Heart left ventricle (tissue), 16 donors: ENCODE measurements at regions not wholly inside any gene's neighbourhood (a gene's known extent, or its start where the extent isn't known, plus 50 kb on each side); places are given as distances from the start of the nearest gene placed in this dataset.

Source experiments
- ATAC-seq, 4 donors: fragments of 200-7000 bp; cut with Tn5 transposase; one replicate each; pipeline ENCODE4 v1.9.1; 2020 to 2022; ENCODE audit warnings: moderate library complexity in 4 of 4, mild to moderate bottlenecking in 3 of 4, moderate number of reproducible peaks in 1 of 4
- DNase-seq, 5 donors: peaks; one replicate each; pipeline ENCODE4 v3.0.0-alpha.2; 2020
- H3K27ac ChIP-seq, 12 donors: fragments of 200-600 bp; sonication (generic) in 4 of 12; one replicate each; pipeline versions ENCODE4 v1.5.0 to v1.8.0; 2016 to 2022; ENCODE audit warnings: mild to moderate bottlenecking in 2 of 12
- H3K27me3 ChIP-seq, 9 donors: fragments of 200-600 bp; sonication (generic) in 2 of 9; one replicate each; pipeline versions ENCODE4 v1.5.1 to v1.8.0; 2016 to 2022; ENCODE audit warnings: mild to moderate bottlenecking in 3 of 9
- H3K36me3 ChIP-seq, 9 donors: fragments of 200-600 bp; sonication (generic) in 2 of 9; one replicate each; pipeline versions ENCODE4 v1.5.0 to v1.8.0; 2018 to 2022; ENCODE audit warnings: mild to moderate bottlenecking in 2 of 9
- H3K4me1 ChIP-seq, 12 donors: fragments of 200-600 bp; sonication (generic) in 4 of 12; one replicate each; pipeline versions ENCODE4 v1.5.0 to v1.8.0; 2016 to 2022; ENCODE audit warnings: mild to moderate bottlenecking in 3 of 12
- H3K4me3 ChIP-seq, 12 donors: fragments of 200-600 bp; sonication (generic) in 4 of 12; one replicate each; pipeline versions ENCODE4 v1.5.0 to v1.8.0; 2017 to 2022; ENCODE audit warnings: mild to moderate bottlenecking in 9 of 12, moderate library complexity in 4 of 12
- H3K9me3 ChIP-seq, 12 donors: fragments of 200-600 bp; sonication (generic) in 4 of 12; one replicate each; pipeline versions ENCODE4 v1.5.0 to v1.8.0; 2016 to 2022; ENCODE audit warnings: mild to moderate bottlenecking in 1 of 12
- POLR2A ChIP-seq, 2 donors: fragments of 450-650 bp; IDR thresholded peaks; one replicate each; pipeline ENCODE4 v1.6.1; 2017; ENCODE audit warnings: antibody characterized with exemption in 2 of 2, mild to moderate bottlenecking in 2 of 2, moderate library complexity in 2 of 2
- WGBS, 4 donors: extraction: QIAGEN DNeasy Blood & Tissue Kit in 2 of 4; methylation state at CpG; one replicate each; pipeline versions ENCODE4 v1.1.5 to v1.1.7; 2013 to 2018; 5-methylcytosine and 5-hydroxymethylcytosine counted together
- intact Hi-C, 10 donors: fragments of 100-400 bp; cut with DNase I; formaldehyde crosslinking; loops; one replicate each; pipeline versions ENCODE4 v1.11.1 to v1.14.2; 2022
- TF ChIP-seq, protein P1 (sequence below), 12 donors: fragments of 200-600 bp; sonication (generic) in 4 of 12; IDR thresholded peaks; one replicate each; pipeline versions ENCODE4 v1.5.0 to v1.8.0; 2018 to 2022; ENCODE audit warnings: antibody characterized with exemption in 12 of 12, mild to moderate bottlenecking in 5 of 12
- donor health status: ischemic (EF 13 %, LVEDD 7.1; RV severe dilation, severe dysfunction).
- donor health status: healthy with polysubstance abuse.
- donor health status: DM: no; HTN: yes; CAD: no.
- donor health status: DM: no; HTN: no; CAD: no.
- donor health status: ischemic (EF 25% LVEDD 6.9; RV normal size, moderate dysfunction).
- donor health status: ischemic (EF 25% LVEDD 5.7; RV mildly dilated, moderate dysfunction).
- donor health status: healthy.
- donor health status: DM: yes; HTN: yes; CAD: no.
- donor health status: ischemic (EF 35%, LVEDD 5.7; RV mildly dilated, moderate dysfunction).
- donor health status: nonischemic (EF 11% LVEDD 7.7; RV severe dilation, severe dysfunction).
- donor health status: DM: yes; HTN: yes; CAD: no.
- donor health status: PGD.
- donor health status: ischemic (EF 29% LVEDD 5.4; RV normal size, mild dysfunction).
- donor health status: nonischemic (EF 23%, LVEDD 6.1; RV moderate dilation, normal function).

DNA sequence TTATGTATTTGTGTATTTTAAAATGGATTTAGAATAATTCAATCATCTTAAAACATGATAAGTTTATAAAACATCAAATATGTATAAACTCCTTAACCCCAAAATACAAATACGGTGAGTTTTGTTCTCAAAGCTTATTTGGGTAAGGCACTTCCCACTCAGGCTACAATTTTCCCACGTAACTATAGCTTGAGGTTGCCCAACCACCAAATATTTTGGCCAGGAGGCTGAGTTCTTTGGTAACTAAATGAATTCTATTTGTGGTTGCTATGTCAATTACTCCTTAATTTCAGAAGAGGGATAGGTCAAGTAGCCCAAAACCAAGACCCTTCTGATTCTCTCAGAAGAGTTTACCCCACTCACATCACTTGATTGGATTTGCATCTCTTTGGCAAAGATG, 70.4 kb downstream of the MYL12B start:
- H3K27ac ChIP-seq: no peak overlapping the region
- H3K4me1 ChIP-seq: no peaks in the 10 kb centered on the region
- ATAC-seq: no peak
- intact Hi-C loops: no loop called here
- no peak overlapping the region for H3K4me3 ChIP-seq
- DNase-seq: no peak
- WGBS, 4 donors: 88 to 97% (median 91%) methylated on average over 2 of the region's 2 CpGs
- H3K27me3 ChIP-seq: no peaks in the 10 kb centered on the region
- H3K36me3 ChIP-seq: no peaks in the 10 kb centered on the region
- no peaks in the 10 kb centered on the region for H3K9me3 ChIP-seq
- TF ChIP-seq POLR2A (IDR thresholded peaks at IDR 0.05): no peak
- TF ChIP-seq, protein P1, sequence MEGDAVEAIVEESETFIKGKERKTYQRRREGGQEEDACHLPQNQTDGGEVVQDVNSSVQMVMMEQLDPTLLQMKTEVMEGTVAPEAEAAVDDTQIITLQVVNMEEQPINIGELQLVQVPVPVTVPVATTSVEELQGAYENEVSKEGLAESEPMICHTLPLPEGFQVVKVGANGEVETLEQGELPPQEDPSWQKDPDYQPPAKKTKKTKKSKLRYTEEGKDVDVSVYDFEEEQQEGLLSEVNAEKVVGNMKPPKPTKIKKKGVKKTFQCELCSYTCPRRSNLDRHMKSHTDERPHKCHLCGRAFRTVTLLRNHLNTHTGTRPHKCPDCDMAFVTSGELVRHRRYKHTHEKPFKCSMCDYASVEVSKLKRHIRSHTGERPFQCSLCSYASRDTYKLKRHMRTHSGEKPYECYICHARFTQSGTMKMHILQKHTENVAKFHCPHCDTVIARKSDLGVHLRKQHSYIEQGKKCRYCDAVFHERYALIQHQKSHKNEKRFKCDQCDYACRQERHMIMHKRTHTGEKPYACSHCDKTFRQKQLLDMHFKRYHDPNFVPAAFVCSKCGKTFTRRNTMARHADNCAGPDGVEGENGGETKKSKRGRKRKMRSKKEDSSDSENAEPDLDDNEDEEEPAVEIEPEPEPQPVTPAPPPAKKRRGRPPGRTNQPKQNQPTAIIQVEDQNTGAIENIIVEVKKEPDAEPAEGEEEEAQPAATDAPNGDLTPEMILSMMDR (IDR thresholded peaks at IDR 0.05): no peak

DNA sequence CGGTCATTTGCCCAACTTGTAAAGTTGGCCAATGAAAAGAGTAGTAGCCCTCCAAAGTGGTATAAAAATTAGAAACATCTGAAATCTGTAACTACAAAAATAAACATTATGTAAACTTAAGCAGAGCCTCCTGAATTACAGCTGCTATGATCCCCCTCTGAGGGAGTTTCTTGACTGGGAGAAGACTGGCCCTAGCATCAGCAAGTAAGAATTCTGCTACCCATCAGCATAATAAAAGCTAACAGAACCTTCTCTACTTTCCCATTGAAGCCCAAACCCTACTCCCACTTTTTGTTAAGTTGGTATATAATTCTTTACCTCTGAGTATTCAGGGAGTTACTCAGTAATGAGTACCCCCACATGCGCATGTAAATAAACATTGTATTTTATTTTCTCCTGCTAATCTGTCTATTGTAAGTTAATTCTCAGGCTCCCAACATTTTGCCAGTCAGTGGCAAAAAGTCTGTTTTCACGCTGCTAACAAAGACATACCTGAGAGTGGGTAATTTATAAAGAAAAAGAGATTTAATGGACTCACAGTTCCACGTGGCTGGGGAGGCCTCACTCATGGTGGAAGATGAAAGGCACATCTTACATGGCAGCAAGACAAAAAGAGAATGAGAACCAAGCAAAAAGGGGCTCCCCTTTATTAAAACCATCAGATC, 71.3 kb downstream of the MYL12B start:
- intact Hi-C loops: no loop called here
- Histone ChIP-seq H3K9me3 (no peaks in the 10 kb centered on the region), H3K27ac (no peak overlapping the region), H3K4me1 (no peaks in the 10 kb centered on the region), H3K4me3 (no peak overlapping the region), H3K27me3 (no peaks in the 10 kb centered on the region), H3K36me3 (no peaks in the 10 kb centered on the region)
- DNase-seq: no peak
- no peak for TF ChIP-seq POLR2A (IDR thresholded peaks at IDR 0.05)
- TF ChIP-seq, protein P1 (IDR thresholded peaks at IDR 0.05): no peak
- 83 to 94% (median 87%) methylated on average over 4 of the region's 4 CpGs for WGBS, 4 donors
- no peak for ATAC-seq

DNA sequence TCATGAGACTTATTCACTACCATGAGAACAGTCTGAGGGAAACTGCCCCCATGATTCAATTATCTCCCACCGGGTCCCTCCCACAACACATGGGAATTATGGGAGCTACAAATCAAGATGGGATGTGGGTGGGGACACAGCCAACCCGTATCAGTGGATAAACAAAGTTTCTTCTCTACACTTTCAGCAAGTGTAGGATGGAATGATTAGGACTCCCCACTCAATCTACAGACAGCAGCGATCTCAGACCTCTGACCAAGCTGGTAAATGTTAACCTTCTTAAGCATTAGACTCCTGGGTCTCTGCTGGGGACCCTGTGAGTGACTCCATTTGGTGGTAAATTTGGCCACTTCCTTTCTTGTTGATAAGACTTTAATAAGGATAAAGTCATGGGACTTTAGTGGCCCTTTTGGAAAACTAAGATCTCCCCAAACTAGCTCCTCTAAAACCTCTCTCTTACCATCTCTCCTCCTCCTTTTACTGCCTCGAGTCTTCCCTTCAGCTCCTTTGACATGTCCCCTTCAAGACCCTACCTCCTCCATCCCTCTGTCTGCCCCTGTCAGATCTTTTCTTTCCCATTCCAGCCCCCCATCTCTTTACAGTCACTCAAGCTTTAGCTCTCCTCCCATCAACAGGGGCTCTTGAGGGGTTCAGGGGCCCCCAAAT, 71.9 kb downstream of the MYL12B start:
- no peaks in the 10 kb centered on the region for H3K27me3 ChIP-seq
- no peak for ATAC-seq
- intact Hi-C loops: no loop called here
- H3K36me3 ChIP-seq: no peaks in the 10 kb centered on the region
- H3K4me1 ChIP-seq: no peaks in the 10 kb centered on the region
- no peak overlapping the region for H3K4me3 ChIP-seq
- 60 to 70% (median 63%) methylated on average over 4 of the region's 4 CpGs for WGBS, 4 donors
- DNase-seq: no peak
- no peaks in the 10 kb centered on the region for H3K9me3 ChIP-seq
- no peak overlapping the region for H3K27ac ChIP-seq
- TF ChIP-seq, protein P1 (IDR thresholded peaks at IDR 0.05): no peak

DNA sequence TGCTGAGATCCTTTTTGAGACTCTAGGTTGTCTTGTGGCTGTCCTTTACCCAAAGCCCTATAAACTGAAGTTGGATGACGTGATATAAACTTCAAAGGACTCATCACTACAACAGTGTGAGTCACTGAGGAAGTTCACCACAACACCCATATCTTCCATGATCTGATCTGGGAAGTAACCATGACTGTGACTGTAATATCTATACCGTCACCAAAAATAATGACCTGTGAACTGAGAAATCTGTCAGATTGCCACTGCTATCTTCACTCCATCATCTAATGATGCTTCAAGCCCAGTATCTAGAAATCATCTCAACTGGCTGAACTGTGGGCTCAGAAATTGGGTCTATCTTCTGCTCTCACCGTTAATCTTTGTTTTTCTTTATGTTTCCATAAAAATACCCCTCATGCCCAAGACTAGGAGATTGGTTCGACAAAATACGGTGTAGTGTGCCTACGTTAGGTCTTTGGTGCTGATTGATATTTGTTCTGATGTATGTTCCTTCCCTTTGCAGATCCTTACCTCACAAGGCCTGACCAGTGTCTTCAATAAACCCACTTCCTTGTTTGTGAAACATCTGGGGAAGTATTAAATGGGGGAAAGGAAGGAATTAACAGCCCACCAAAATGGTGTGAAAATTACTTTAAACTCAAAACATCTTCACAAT, 78.2 kb downstream of the MYL12B start:
- no peak for ATAC-seq
- 82 to 91% (median 89%) methylated on average over 6 of the region's 6 CpGs for WGBS, 4 donors

More for the DNA sequence above, 78.2 kb downstream of the MYL12B start:
- Histone ChIP-seq H3K9me3 (peaks cover 0 to 4% (median 0%) of the 10 kb centered on the region in 12 donors), H3K27me3 (no peaks in the 10 kb centered on the region), H3K27ac (no peak overlapping the region), H3K4me1 (no peaks in the 10 kb centered on the region), H3K36me3 (no peaks in the 10 kb centered on the region), H3K4me3 (no peak overlapping the region)
- no peak for DNase-seq
- intact Hi-C loops: no loop called here
- TF ChIP-seq, protein P1 (IDR thresholded peaks at IDR 0.05): no peak
- TF ChIP-seq POLR2A (IDR thresholded peaks at IDR 0.05): no peak
